ENCODE measurements at regions not wholly inside any gene's neighbourhood (a gene's known extent, or its start where the extent isn't known, plus 50 kb on each side); places are given as distances from the start of the nearest gene placed in this dataset.

DNA sequence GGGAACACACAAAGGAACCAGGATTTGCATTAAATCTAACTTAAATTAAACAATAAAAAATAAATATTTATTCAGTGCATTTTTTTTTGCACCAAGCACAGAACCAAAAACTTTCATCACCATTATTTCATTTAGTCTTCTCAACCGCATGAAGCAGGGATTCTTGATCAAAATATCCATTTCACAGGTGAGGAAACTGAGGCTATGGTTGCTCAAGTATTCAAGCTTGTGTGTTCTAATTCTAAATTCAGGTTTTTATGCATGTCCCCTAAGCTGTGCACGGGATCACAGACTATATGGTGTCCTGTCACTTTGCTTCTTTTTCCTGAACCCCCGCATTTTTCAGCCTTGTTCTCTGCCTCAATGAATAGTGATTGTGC is 64.3 kb upstream of the BCL6 start:
- H3K79me2 ChIP-seq (ENCODE audit: insufficient read depth, low read depth), result no peaks in the 10 kb centered on the region
- H3K27ac ChIP-seq, result no peak overlapping the region
- H4K20me1 ChIP-seq (ENCODE audit: insufficient read depth), result no peaks in the 10 kb centered on the region
- no peaks in the 10 kb centered on the region for H3K4me1 ChIP-seq (ENCODE audit: low read depth, poor library complexity, severe bottlenecking)
- no peaks in the 10 kb centered on the region for H3K36me3 ChIP-seq (ENCODE audit: insufficient read depth)
- H2AFZ ChIP-seq (ENCODE audit: low read depth), result no peak overlapping the region
- no peak overlapping the region for H3K9ac ChIP-seq
- no peak overlapping the region for H3K4me2 ChIP-seq
- no peak overlapping the region for H3K4me3 ChIP-seq (IDR thresholded peaks at IDR 0.05; ENCODE audit: insufficient read depth, low read depth, low read length)
- TF ChIP-seq, protein P1, sequence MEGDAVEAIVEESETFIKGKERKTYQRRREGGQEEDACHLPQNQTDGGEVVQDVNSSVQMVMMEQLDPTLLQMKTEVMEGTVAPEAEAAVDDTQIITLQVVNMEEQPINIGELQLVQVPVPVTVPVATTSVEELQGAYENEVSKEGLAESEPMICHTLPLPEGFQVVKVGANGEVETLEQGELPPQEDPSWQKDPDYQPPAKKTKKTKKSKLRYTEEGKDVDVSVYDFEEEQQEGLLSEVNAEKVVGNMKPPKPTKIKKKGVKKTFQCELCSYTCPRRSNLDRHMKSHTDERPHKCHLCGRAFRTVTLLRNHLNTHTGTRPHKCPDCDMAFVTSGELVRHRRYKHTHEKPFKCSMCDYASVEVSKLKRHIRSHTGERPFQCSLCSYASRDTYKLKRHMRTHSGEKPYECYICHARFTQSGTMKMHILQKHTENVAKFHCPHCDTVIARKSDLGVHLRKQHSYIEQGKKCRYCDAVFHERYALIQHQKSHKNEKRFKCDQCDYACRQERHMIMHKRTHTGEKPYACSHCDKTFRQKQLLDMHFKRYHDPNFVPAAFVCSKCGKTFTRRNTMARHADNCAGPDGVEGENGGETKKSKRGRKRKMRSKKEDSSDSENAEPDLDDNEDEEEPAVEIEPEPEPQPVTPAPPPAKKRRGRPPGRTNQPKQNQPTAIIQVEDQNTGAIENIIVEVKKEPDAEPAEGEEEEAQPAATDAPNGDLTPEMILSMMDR (conservative IDR thresholded peaks at IDR 0.05; ENCODE audit: low read depth, low read length), result no peak
- no peaks in the 10 kb centered on the region for H3K27me3 ChIP-seq (ENCODE audit: insufficient read depth, low read depth)

DNA sequence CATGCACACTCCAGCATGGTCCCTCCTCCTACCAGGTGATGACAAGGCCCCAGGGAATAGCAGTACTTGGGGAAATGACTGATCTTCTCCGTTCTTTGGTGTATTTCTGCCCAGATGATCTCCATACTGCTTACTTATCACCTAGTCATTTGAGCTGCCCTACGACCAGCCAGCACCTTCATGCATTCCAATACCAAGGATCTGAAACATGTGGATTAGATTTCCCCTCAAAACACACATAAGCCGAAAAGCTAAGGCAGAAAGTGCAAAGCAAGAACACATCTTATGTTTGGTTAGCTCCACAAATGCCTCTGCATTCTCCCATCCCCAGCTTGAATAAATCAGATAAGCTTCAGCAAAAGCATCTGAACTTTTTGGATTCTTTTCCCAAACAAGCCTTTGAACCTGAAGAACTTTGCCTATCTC is 64.8 kb upstream of the BCL6 start:
- H3K4me2 ChIP-seq, result no peak overlapping the region
- no peaks in the 10 kb centered on the region for H3K4me1 ChIP-seq (ENCODE audit: low read depth, poor library complexity, severe bottlenecking)
- H2AFZ ChIP-seq (ENCODE audit: low read depth), result no peak overlapping the region

DNA sequence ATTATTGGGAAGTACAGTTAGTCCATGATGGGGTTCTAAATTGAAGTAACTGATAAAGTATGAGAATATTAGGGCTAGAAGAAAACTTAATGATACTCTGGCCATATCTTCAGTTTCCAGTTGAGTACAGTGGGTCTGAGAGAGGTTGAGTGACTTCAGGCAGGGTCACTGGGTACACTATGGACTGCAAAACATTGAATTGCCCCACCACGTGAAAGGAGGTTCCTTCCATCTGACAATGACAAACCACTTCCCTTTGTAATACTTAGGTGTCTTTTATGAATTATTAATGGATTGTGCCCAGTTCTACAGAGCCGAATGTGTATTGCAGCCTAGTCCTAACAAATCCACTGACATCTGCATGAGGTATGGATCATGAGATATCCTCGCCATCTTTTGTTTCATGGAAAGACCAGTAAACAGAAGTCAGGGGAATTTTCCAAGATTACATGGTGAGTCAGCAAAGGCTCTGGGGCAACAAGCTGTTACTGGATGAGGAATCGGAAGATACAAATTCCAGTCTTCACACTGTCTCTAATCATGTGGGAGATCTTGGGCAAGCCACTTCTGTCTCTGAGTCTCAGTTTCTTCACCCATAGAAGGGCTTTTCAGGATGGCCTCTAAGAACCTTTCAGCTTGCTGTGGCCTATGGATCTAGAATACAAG is 66.5 kb upstream of the BCL6 start:
- H4K20me1 ChIP-seq (ENCODE audit: insufficient read depth), result no peaks in the 10 kb centered on the region
- H3K27ac ChIP-seq, result no peak overlapping the region
- no peaks in the 10 kb centered on the region for H3K79me2 ChIP-seq (ENCODE audit: insufficient read depth, low read depth)
- H3K9ac ChIP-seq, result no peak overlapping the region
- TF ChIP-seq, protein P1 (conservative IDR thresholded peaks at IDR 0.05; ENCODE audit: low read depth, low read length), result no peak
- H3K4me3 ChIP-seq (IDR thresholded peaks at IDR 0.05; ENCODE audit: insufficient read depth, low read depth, low read length), result no peak overlapping the region
- H3K4me1 ChIP-seq (ENCODE audit: low read depth, poor library complexity, severe bottlenecking), result no peaks in the 10 kb centered on the region
- no peak overlapping the region for H3K4me2 ChIP-seq
- no peaks in the 10 kb centered on the region for H3K27me3 ChIP-seq (ENCODE audit: insufficient read depth, low read depth)
- no peaks in the 10 kb centered on the region for H3K36me3 ChIP-seq (ENCODE audit: insufficient read depth)
- no peak overlapping the region for H2AFZ ChIP-seq (ENCODE audit: low read depth)

More for the DNA sequence above, 64.8 kb upstream of the BCL6 start:
- TF ChIP-seq, protein P1 (conservative IDR thresholded peaks at IDR 0.05; ENCODE audit: low read depth, low read length), result no peak
- H3K9ac ChIP-seq, result no peak overlapping the region
- H3K36me3 ChIP-seq (ENCODE audit: insufficient read depth), result no peaks in the 10 kb centered on the region
- H3K27me3 ChIP-seq (ENCODE audit: insufficient read depth, low read depth), result no peaks in the 10 kb centered on the region
- no peaks in the 10 kb centered on the region for H3K79me2 ChIP-seq (ENCODE audit: insufficient read depth, low read depth)
- H3K27ac ChIP-seq, result no peak overlapping the region
- H4K20me1 ChIP-seq (ENCODE audit: insufficient read depth), result no peaks in the 10 kb centered on the region
- no peak overlapping the region for H3K4me3 ChIP-seq (IDR thresholded peaks at IDR 0.05; ENCODE audit: insufficient read depth, low read depth, low read length)

DNA sequence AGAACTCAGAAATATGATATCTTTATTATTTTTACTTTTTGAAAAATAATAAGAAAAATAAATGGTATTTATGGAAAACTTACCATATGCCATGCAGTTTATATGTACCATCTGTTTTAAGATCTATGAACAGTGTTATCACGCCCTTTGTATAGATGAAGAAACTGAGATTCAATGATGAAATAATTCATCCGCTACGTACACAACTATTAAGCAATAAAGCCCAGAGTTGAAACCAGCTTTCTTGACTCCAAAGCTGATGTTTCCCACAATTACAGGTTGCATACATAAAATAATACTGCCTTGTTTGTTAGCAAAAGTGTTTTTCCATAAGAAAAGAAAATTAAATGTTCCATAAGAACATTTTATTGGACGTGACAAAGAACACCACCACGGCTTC is 67.2 kb upstream of the BCL6 start:
- H4K20me1 ChIP-seq (ENCODE audit: insufficient read depth), result no peaks in the 10 kb centered on the region
- no peaks in the 10 kb centered on the region for H3K4me1 ChIP-seq (ENCODE audit: low read depth, poor library complexity, severe bottlenecking)
- H3K4me2 ChIP-seq, result no peak overlapping the region
- H3K9ac ChIP-seq, result no peak overlapping the region
- no peaks in the 10 kb centered on the region for H3K36me3 ChIP-seq (ENCODE audit: insufficient read depth)
- TF ChIP-seq, protein P1 (conservative IDR thresholded peaks at IDR 0.05; ENCODE audit: low read depth, low read length), result no peak
- H3K79me2 ChIP-seq (ENCODE audit: insufficient read depth, low read depth), result no peaks in the 10 kb centered on the region
- no peak overlapping the region for H2AFZ ChIP-seq (ENCODE audit: low read depth)
- no peaks in the 10 kb centered on the region for H3K27me3 ChIP-seq (ENCODE audit: insufficient read depth, low read depth)
- no peak overlapping the region for H3K27ac ChIP-seq
- H3K4me3 ChIP-seq (IDR thresholded peaks at IDR 0.05; ENCODE audit: insufficient read depth, low read depth, low read length), result no peak overlapping the region
